ENCODE measurements at regions not wholly inside any gene's neighbourhood (a gene's known extent, or its start where the extent isn't known, plus 50 kb on each side); places are given as distances from the start of the nearest gene placed in this dataset.

- TF ChIP-seq CTCF (IDR thresholded peaks at IDR 0.05; ENCODE audit: insufficient read depth, low read depth, low read length) (no peak), EZH2 (IDR thresholded peaks at IDR 0.05; ENCODE audit: insufficient read depth, low read length) (no peak)
Observed at GRCh38 chr13:85148009-85148408, 651.2 kb downstream of the SLITRK6 start.

Measured in astrocyte (in vitro differentiated cells and primary cell).